Smooth muscle cell (in vitro differentiated cells): ENCODE measurements at regions not wholly inside any gene's neighbourhood (a gene's known extent, or its start where the extent isn't known, plus 50 kb on each side); places are given as distances from the start of the nearest gene placed in this dataset.

ENCODE experiments used
- DNase-seq: peaks from one replicate; lab custom pipeline; 2025; ENCODE audit not compliant: unreplicated experiment; lab: John Stamatoyannopoulos, UW
- H2AFZ ChIP-seq: fragments of 200-600 bp; sonication (generic); 2 replicates; pipeline ENCODE4 v1.6.0; 2016; ENCODE audit warnings: antibody characterized with exemption, low read depth, mild to moderate bottlenecking
- H3F3A ChIP-seq: fragments of 200-600 bp; sonication (generic); 2 replicates; pipeline ENCODE4 v1.6.0; 2017; ENCODE audit warnings: antibody characterized with exemption, low read depth
- H3K27ac ChIP-seq: fragments of 200-600 bp; sonication (generic); 2 replicates; pipeline ENCODE4 v1.5.1; 2016; ENCODE audit warnings: low read depth, mild to moderate bottlenecking
- H3K27me3 ChIP-seq: fragments of 200-600 bp; sonication (generic); 2 replicates; pipeline ENCODE4 v1.6.1; 2016; ENCODE audit warnings: low read depth, mild to moderate bottlenecking
- H3K36me3 ChIP-seq: fragments of 200-600 bp; sonication (generic); 2 replicates; pipeline ENCODE4 v1.5.1; 2016; ENCODE audit warnings: low read depth
- H3K4me1 ChIP-seq: fragments of 200-600 bp; sonication (generic); 2 replicates; pipeline ENCODE4 v1.5.1; 2016; ENCODE audit warnings: low read depth
- H3K4me2 ChIP-seq: fragments of 200-600 bp; sonication (generic); 2 replicates; pipeline ENCODE4 v1.6.0; 2016; ENCODE audit warnings: mild to moderate bottlenecking
- H3K4me3 ChIP-seq: fragments of 200-600 bp; sonication (generic); 2 replicates; pipeline ENCODE4 v1.5.1; 2016; ENCODE audit warnings: mild to moderate bottlenecking
- H3K79me2 ChIP-seq: fragments of 200-600 bp; sonication (generic); 2 replicates; pipeline ENCODE4 v1.6.0; 2016; ENCODE audit warnings: low read depth, mild to moderate bottlenecking
- H3K9ac ChIP-seq: fragments of 200-600 bp; sonication (generic); 2 replicates; pipeline ENCODE4 v1.6.0; 2016; ENCODE audit warnings: low read depth
- H3K9me3 ChIP-seq: fragments of 200-600 bp; sonication (generic); replicated peaks from 2 replicates; pipeline ENCODE4 v1.5.1; 2016; ENCODE audit warnings: low read depth
- H4K20me1 ChIP-seq: fragments of 200-600 bp; sonication (generic); 2 replicates; pipeline ENCODE4 v1.6.0; 2016; ENCODE audit warnings: low read depth
- CTCF ChIP-seq: fragments of 200-600 bp; sonication (generic); IDR thresholded peaks from 2 replicates; pipeline ENCODE4 v1.5.1; 2017; ENCODE audit warnings: borderline replicate concordance, mild to moderate bottlenecking, antibody characterized with exemption; ENCODE audit not compliant: insufficient read depth, poor library complexity, severe bottlenecking
- WGBS: methylation state at CpG from one replicate; pipeline ENCODE4 v1.1.7; 2016; ENCODE audit warnings: low lambda C conversion rate; 5-methylcytosine and 5-hydroxymethylcytosine counted together

- Histone ChIP-seq H3K36me3 (no peaks in the 10 kb centered on the region), H4K20me1 (no peaks in the 10 kb centered on the region), H3K9ac (no peak overlapping the region), H3K27ac (no peak overlapping the region), H3K4me3 (no peak overlapping the region), H3K27me3 (no peaks in the 10 kb centered on the region), H3K79me2 (no peaks in the 10 kb centered on the region), H2AFZ (no peak overlapping the region), H3K9me3 (no peaks in the 10 kb centered on the region), H3K4me1 (no peaks in the 10 kb centered on the region), H3K4me2 (no peak overlapping the region), H3F3A (no peaks in the 10 kb centered on the region)
- TF ChIP-seq CTCF = no peak
- no peak for DNase-seq
- 74% methylated on average over 4 of the region's 4 CpGs for WGBS
Observed at GRCh38 chr6:113488812-113489685, 368.1 kb upstream of the MARCKS start.

DNA sequence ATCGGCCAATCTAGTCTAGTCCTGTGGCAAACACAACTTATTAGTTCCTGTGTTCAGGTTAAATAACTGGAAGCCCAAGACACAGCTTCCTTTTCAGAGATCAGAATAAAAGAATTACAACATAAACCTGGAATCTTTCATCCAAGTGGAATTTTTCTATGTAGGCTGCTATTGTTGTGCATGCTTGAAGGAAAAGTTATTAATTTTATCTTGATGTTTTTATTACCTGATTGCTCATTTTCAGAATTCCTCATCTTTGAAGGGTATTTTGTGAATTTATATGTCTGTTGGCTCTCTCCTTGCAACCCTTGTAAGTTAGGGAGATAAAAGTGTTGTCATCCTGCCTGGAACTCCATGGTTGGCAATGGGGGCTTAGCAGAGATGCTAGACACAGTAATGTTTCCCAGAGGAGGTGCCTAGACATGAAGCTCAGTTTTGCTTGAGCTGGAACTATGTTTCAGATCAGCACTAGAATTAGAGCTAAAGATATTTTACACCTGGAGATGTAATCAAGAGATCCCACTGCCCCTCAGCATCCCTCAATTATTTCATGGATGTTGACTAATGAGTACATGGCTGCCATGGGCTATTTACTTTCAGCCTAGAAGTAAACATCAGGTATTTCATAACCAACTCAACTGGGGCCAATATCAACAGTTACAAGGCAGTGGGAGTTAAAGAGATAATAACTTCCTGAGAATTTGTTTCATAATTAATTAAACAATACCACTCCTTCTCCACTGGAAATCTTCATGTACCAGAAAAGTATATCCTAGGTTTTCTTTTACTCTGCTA lies 367.0 kb upstream of the MARCKS start:
- Histone ChIP-seq H3K27me3 (no peaks in the 10 kb centered on the region), H3K27ac (no peak overlapping the region), H3K4me3 (no peak overlapping the region), H2AFZ (no peak overlapping the region), H3K9me3 (no peaks in the 10 kb centered on the region), H3K79me2 (no peaks in the 10 kb centered on the region), H3K4me1 (no peaks in the 10 kb centered on the region), H3K9ac (no peak overlapping the region), H4K20me1 (no peaks in the 10 kb centered on the region), H3K36me3 (no peaks in the 10 kb centered on the region), H3K4me2 (no peak overlapping the region), H3F3A (no peaks in the 10 kb centered on the region)
- WGBS = 94% methylated on average over 1 of the region's 1 CpG
- no peak for TF ChIP-seq CTCF
- no peak for DNase-seq

DNA sequence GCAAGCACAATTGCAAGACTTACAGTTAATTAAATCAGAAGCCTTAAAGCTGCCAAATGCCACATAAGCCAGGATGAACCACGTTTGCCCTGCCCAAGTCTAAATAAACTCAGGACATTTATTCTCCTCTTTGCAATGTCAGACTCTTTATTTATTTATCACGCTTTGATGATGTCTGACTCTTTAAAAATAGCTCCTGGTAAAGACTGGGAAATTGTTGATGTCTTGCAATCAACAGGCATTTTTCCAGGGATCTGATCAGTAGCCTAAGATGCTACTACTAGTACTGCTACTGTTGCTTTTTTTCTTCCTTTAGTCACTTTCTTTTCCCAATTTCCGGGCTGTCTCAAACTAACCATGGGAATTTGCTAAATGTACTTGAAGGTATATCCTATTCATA lies 365.8 kb upstream of the MARCKS start:
- Histone ChIP-seq H3K79me2 (no peaks in the 10 kb centered on the region), H3K27me3 (no peaks in the 10 kb centered on the region), H3F3A (no peaks in the 10 kb centered on the region), H3K4me1 (no peaks in the 10 kb centered on the region), H3K9me3 (no peaks in the 10 kb centered on the region), H3K4me3 (no peak overlapping the region), H4K20me1 (no peaks in the 10 kb centered on the region), H2AFZ (no peak overlapping the region), H3K36me3 (no peaks in the 10 kb centered on the region), H3K4me2 (no peak overlapping the region), H3K27ac (no peak overlapping the region), H3K9ac (no peak overlapping the region)
- DNase-seq = no peak
- no peak for TF ChIP-seq CTCF
- WGBS = 72% methylated on average over 3 of the region's 3 CpGs
